GM12878 (cell line): ENCODE measurements at regions not wholly inside any gene's neighbourhood (a gene's known extent, or its start where the extent isn't known, plus 50 kb on each side); places are given as distances from the start of the nearest gene placed in this dataset.

Source experiments
- ATAC-seq: fragments of 200-7000 bp; cut with Tn5 transposase; 3 replicates; pipeline ENCODE4 v1.9.1; 2020; ENCODE audit warnings: mild to moderate bottlenecking, moderate library complexity
- BruUV-seq: library from RNA; stranded (reverse); fragments of 400-500 nt; replicated peaks from 2 replicates; lab custom pipeline; 2021; lab: Mats Ljungman, UMichigan
- CTCF ChIA-PET: fragments of 300-600 bp; sonication (Branson Sonifier 250); formaldehyde crosslinking; extraction: SDS; loops from one replicate; lab custom pipeline; 2021; ENCODE audit warnings: inconsistent platforms; lab: Yijun Ruan, JAX
- POLR2A ChIA-PET: fragments of 350-600 bp; formaldehyde crosslinking; extraction: SDS; loops from one replicate; lab custom pipeline; 2021; ENCODE audit warnings: inconsistent platforms; lab: Charles Lee
- RAD21 ChIA-PET: fragments of 300-600 bp; sonication (Branson Sonifier 250); formaldehyde crosslinking; loops from one replicate; lab custom pipeline; 2023; ENCODE audit warnings: antibody characterized with exemption; ENCODE audit not compliant: unreplicated experiment; lab: Charles Lee
- SMC1A ChIA-PET: fragments of 300-600 bp; sonication (Branson Sonifier 250); formaldehyde crosslinking; loops from one replicate; lab custom pipeline; 2023; ENCODE audit not compliant: unreplicated experiment, uncharacterized antibody; lab: Charles Lee
- DNase-seq: peaks from one replicate; pipeline ENCODE4 v3.0.0-alpha.2; 2011; ENCODE audit warnings: low read depth, low spot score
- FAIRE-seq: peaks from 3 replicates; lab custom pipeline; 2011; peaks lifted over from hg19 to GRCh38; lab: Jason Lieb, UNC
- H2AFZ ChIP-seq: 2 replicates; pipeline ENCODE4 v1.6.0; 2011; ENCODE audit warnings: low read depth, low read length, control low read depth; ENCODE audit not compliant: control insufficient read depth
- H3K27ac ChIP-seq: 2 replicates; pipeline ENCODE4 v1.5.1; 2011; ENCODE audit warnings: control low read depth; ENCODE audit not compliant: control insufficient read depth, insufficient read depth
- H3K27me3 ChIP-seq, 2 experiments: replicated peaks in 1 of 2; 2 replicates each; pipeline versions ENCODE4 v1.6.0 to v1.6.1; 2011; ENCODE audit warnings: low read length in 1 of 2; ENCODE audit not compliant: control insufficient read depth in 2 of 2, insufficient read depth in 2 of 2
- H3K36me3 ChIP-seq, 2 experiments: 2 replicates each; pipeline ENCODE4 v1.5.1; 2011; ENCODE audit warnings: low read length in 1 of 2; ENCODE audit not compliant: control insufficient read depth in 2 of 2, insufficient read depth in 2 of 2
- H3K4me1 ChIP-seq: 2 replicates; pipeline ENCODE4 v1.6.1; 2011; ENCODE audit warnings: mild to moderate bottlenecking, low read length, moderate library complexity, mixed read lengths; ENCODE audit not compliant: control insufficient read depth, insufficient read depth
- H3K4me2 ChIP-seq: 2 replicates; pipeline ENCODE4 v1.6.0; 2011; ENCODE audit warnings: control low read depth; ENCODE audit not compliant: control insufficient read depth, insufficient read depth
- H3K4me3 ChIP-seq: fragments of 200-600 bp; sonication (generic); 2 replicates; pipeline ENCODE4 v1.5.1; 2016
- H3K79me2 ChIP-seq: 2 replicates; pipeline ENCODE4 v1.6.0; 2011; ENCODE audit warnings: low read length; ENCODE audit not compliant: control insufficient read depth, insufficient read depth
- H3K9ac ChIP-seq: 2 replicates; pipeline ENCODE4 v1.8.0; 2011; ENCODE audit warnings: low read length, control low read depth, mixed read lengths; ENCODE audit not compliant: control insufficient read depth, insufficient read depth
- H3K9me3 ChIP-seq: replicated peaks from 3 replicates; pipeline ENCODE4 v1.5.1; 2011; ENCODE audit warnings: mild to moderate bottlenecking, low read length; ENCODE audit not compliant: control insufficient read depth, insufficient read depth
- H4K20me1 ChIP-seq: 2 replicates; pipeline ENCODE4 v1.6.0; 2011; ENCODE audit not compliant: control insufficient read depth, insufficient read depth
- BACH1 ChIP-seq: fragments of 450-650 bp; IDR thresholded peaks from 2 replicates; pipeline ENCODE4 v1.6.1; 2017; ENCODE audit warnings: mild to moderate bottlenecking, borderline replicate concordance
- CBFB ChIP-seq: IDR thresholded peaks from 2 replicates; pipeline ENCODE4 v1.6.1; 2016; ENCODE audit warnings: antibody characterized with exemption, low read depth
- CHD1 ChIP-seq: IDR thresholded peaks from 2 replicates; pipeline ENCODE4 v1.6.1; 2012; ENCODE audit warnings: low read depth, low read length, improper control_type of control experiment
- CREB1 ChIP-seq: IDR thresholded peaks from 2 replicates; pipeline ENCODE4 v1.6.1; 2012; ENCODE audit warnings: low read depth, mild to moderate bottlenecking, inconsistent platforms
- NKRF ChIP-seq: fragments of 450-650 bp; conservative IDR thresholded peaks from 2 replicates; pipeline ENCODE4 v1.6.1; 2017; ENCODE audit warnings: mild to moderate bottlenecking, moderate library complexity
- PAX5 ChIP-seq: IDR thresholded peaks from 2 replicates; pipeline ENCODE4 v1.6.1; 2011; ENCODE audit warnings: low read depth, low read length, borderline replicate concordance
- PML ChIP-seq: IDR thresholded peaks from 2 replicates; pipeline ENCODE4 v1.6.1; 2012; ENCODE audit warnings: low read length, inconsistent platforms
- RBBP5 ChIP-seq: fragments of 200-600 bp; sonication (generic); conservative IDR thresholded peaks from 2 replicates; pipeline ENCODE4 v1.6.1; 2016
- STAT1 ChIP-seq: fragments of 450-650 bp; conservative IDR thresholded peaks from 2 replicates; pipeline ENCODE4 v1.6.1; 2014; ENCODE audit warnings: antibody characterized with exemption, mild to moderate bottlenecking
- WGBS: methylation state at CpG from one replicate; pipeline ENCODE4 v1.1.6; 2016; ENCODE audit warnings: low lambda C conversion rate; ENCODE audit not compliant: insufficient replicate concordance, insufficient coverage; ENCODE audit errors: missing lambda C conversion rate; 5-methylcytosine and 5-hydroxymethylcytosine counted together
- in situ Hi-C: fragments of 300-500 bp; cut with MboI; formaldehyde crosslinking; loops from 9 replicates; pipeline ENCODE4 v1.14.3; 2018; ENCODE audit warnings: mixed read lengths
- intact Hi-C: fragments of 100-400 bp; cut with micrococcal nuclease; formaldehyde crosslinking; loops from one replicate; pipeline ENCODE4 v1.14.2; 2022; ENCODE audit not compliant: unreplicated experiment

GRCh38 chr4:165684177-165684805 is 188.7 kb upstream of the TLL1 start:
- Histone ChIP-seq H3K9ac (no peak overlapping the region), H3K4me2 (no peak overlapping the region), H3K27ac (no peak overlapping the region), H3K27me3 (no peaks in the 10 kb centered on the region), H4K20me1 (no peaks in the 10 kb centered on the region), H2AFZ (no peak overlapping the region), H3K36me3 (no peaks in the 10 kb centered on the region), H3K4me1 (no peaks in the 10 kb centered on the region), H3K9me3 (no peaks in the 10 kb centered on the region), H3K79me2 (no peaks in the 10 kb centered on the region), H3K4me3 (no peak overlapping the region)
- 30% methylated on average over 7 of the region's 7 CpGs for WGBS
- ChIA-PET RAD21 (no interaction called here), CTCF (no interaction called here), POLR2A (no interaction called here), SMC1A (no interaction called here)
- DNase-seq: no peak
- BruUV-seq: no TSS peak
- TF ChIP-seq RBBP5 (no peak), CHD1 (no peak), STAT1 (no peak), NKRF (no peak), CBFB (no peak), CREB1 (no peak), PAX5 (no peak), BACH1 (no peak), PML (no peak)
- intact Hi-C loops (no loop called here), in situ Hi-C loops (no loop called here)
- no peak for FAIRE-seq
- no peak for ATAC-seq
